ENCODE measurements at regions not wholly inside any gene's neighbourhood (a gene's known extent, or its start where the extent isn't known, plus 50 kb on each side); places are given as distances from the start of the nearest gene placed in this dataset.
"Not testable (repeated sequence)": the region's sequence is repeated elsewhere in the genome, so short reads cannot be mapped to it uniquely, and the experiment has no call there.

- TF ChIP-seq, protein P1, sequence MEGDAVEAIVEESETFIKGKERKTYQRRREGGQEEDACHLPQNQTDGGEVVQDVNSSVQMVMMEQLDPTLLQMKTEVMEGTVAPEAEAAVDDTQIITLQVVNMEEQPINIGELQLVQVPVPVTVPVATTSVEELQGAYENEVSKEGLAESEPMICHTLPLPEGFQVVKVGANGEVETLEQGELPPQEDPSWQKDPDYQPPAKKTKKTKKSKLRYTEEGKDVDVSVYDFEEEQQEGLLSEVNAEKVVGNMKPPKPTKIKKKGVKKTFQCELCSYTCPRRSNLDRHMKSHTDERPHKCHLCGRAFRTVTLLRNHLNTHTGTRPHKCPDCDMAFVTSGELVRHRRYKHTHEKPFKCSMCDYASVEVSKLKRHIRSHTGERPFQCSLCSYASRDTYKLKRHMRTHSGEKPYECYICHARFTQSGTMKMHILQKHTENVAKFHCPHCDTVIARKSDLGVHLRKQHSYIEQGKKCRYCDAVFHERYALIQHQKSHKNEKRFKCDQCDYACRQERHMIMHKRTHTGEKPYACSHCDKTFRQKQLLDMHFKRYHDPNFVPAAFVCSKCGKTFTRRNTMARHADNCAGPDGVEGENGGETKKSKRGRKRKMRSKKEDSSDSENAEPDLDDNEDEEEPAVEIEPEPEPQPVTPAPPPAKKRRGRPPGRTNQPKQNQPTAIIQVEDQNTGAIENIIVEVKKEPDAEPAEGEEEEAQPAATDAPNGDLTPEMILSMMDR (IDR thresholded peaks at IDR 0.05 in 2 of 3, conservative IDR thresholded peaks at IDR 0.05 in 1 of 3; ENCODE audit: borderline replicate concordance in 1 of 3, insufficient read depth in 1 of 3, low read depth in 2 of 3, low read length in 2 of 3), result not testable (repeated sequence)
- TF ChIP-seq, protein P2, sequence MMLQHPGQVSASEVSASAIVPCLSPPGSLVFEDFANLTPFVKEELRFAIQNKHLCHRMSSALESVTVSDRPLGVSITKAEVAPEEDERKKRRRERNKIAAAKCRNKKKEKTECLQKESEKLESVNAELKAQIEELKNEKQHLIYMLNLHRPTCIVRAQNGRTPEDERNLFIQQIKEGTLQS (IDR thresholded peaks at IDR 0.05), result not testable (repeated sequence)
- TF ChIP-seq RAD21 (IDR thresholded peaks at IDR 0.05; ENCODE audit: low read depth); POLR2A (IDR thresholded peaks at IDR 0.05; ENCODE audit: borderline replicate concordance, extremely low read depth, insufficient read depth, insufficient read length); ZBTB33 (IDR thresholded peaks at IDR 0.05; ENCODE audit: extremely low read depth, insufficient replicate concordance, low read length); MAX (IDR thresholded peaks at IDR 0.05); ZFX (IDR thresholded peaks at IDR 0.05); YY1 (IDR thresholded peaks at IDR 0.05; ENCODE audit: extremely low read depth, insufficient replicate concordance, low read depth, low read length); EZH2 (IDR thresholded peaks at IDR 0.05): not testable (repeated sequence)
- TF ChIP-seq, protein P3, sequence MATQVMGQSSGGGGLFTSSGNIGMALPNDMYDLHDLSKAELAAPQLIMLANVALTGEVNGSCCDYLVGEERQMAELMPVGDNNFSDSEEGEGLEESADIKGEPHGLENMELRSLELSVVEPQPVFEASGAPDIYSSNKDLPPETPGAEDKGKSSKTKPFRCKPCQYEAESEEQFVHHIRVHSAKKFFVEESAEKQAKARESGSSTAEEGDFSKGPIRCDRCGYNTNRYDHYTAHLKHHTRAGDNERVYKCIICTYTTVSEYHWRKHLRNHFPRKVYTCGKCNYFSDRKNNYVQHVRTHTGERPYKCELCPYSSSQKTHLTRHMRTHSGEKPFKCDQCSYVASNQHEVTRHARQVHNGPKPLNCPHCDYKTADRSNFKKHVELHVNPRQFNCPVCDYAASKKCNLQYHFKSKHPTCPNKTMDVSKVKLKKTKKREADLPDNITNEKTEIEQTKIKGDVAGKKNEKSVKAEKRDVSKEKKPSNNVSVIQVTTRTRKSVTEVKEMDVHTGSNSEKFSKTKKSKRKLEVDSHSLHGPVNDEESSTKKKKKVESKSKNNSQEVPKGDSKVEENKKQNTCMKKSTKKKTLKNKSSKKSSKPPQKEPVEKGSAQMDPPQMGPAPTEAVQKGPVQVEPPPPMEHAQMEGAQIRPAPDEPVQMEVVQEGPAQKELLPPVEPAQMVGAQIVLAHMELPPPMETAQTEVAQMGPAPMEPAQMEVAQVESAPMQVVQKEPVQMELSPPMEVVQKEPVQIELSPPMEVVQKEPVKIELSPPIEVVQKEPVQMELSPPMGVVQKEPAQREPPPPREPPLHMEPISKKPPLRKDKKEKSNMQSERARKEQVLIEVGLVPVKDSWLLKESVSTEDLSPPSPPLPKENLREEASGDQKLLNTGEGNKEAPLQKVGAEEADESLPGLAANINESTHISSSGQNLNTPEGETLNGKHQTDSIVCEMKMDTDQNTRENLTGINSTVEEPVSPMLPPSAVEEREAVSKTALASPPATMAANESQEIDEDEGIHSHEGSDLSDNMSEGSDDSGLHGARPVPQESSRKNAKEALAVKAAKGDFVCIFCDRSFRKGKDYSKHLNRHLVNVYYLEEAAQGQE (IDR thresholded peaks at IDR 0.05; ENCODE audit: low read depth), result not testable (repeated sequence)
Observed at GRCh38 chr9:104368318-104368717, 135.7 kb upstream of the OR13F1 start.

All from HCT116 (cell line).